ENCODE measurements at regions not wholly inside any gene's neighbourhood (a gene's known extent, or its start where the extent isn't known, plus 50 kb on each side); places are given as distances from the start of the nearest gene placed in this dataset.

DNA sequence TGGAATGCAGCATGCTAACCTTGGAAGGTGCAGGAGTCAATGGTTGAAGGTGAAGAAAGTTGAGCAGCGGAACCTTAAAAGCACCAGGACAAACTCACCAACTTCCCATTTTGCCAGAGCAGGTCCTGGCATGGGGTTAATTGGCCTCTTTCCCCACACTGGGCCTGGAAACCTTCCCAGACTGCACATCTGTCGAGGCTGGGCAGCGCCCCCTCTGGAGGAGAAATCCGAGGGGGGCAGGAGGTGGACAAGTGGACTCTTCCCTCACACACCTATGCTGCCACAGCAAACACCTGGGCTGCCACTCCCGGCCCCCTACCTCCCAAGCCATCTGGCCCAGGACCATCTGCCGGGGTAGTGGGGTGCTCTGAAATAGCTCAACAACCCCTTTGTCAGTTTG is 232.4 kb downstream of the CBLN1 start:
- Mint-ChIP-seq H3K4me1 (ENCODE audit: low read depth) (no peaks in the 10 kb centered on the region), H3K27ac (no peak overlapping the region), H3K27me3 (ENCODE audit: low read depth) (no peaks in the 10 kb centered on the region), H3K9me3 (ENCODE audit: insufficient read depth) (no peaks in the 10 kb centered on the region), H3K36me3 (ENCODE audit: low read depth) (no peaks in the 10 kb centered on the region), H3K4me3 (no peak overlapping the region)
- POLR2A ChIA-PET, result no interaction called here
- DNase-seq (no peak), ATAC-seq (no peak)
- CTCF ChIA-PET, result no interaction called here

DNA sequence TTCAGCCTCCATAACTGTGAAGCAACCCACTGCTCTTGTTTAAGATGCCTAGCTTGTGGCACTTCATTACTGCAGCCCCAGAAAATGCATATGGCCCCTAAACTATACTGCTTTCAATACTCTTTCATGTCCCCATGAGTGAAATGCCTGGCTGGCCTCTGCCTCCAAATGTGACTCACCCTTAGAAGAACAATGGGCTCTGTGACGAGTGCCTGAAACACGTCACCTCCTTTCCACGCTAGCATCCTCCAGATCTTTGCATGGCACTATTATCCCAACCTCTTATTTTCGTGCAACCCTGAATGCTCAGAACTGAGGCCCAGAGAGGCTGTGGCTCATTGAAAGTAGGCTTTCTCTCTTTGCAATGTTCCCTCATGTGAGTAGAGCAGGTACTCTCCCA is 233.1 kb downstream of the CBLN1 start:
- no peak for ATAC-seq
- Mint-ChIP-seq H3K27me3 (ENCODE audit: low read depth) (no peaks in the 10 kb centered on the region), H3K4me1 (ENCODE audit: low read depth) (no peaks in the 10 kb centered on the region), H3K9me3 (ENCODE audit: insufficient read depth) (no peaks in the 10 kb centered on the region), H3K4me3 (no peak overlapping the region), H3K36me3 (ENCODE audit: low read depth) (no peaks in the 10 kb centered on the region), H3K27ac (no peak overlapping the region)
- ChIA-PET POLR2A (no interaction called here), CTCF (no interaction called here)
- no peak for DNase-seq

DNA sequence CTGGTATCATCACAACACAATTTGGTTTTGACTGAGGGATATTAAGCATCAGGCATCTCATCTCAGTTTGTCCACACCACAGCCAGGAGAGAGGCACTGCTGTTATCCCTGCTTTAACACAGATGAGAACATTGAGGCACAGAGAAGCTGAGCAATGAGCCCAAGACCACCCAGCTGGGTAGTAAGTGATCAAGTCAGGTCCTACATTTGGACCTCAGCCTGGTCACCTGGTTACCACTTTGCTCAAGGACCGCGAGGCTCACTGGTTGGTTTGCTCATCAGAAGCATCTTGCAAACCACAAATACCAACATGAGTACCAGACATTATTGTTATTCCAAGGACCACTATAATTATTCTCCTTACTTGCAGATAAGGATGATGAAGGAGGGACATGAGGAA is 245.5 kb downstream of the CBLN1 start:
- Mint-ChIP-seq H3K27ac (no peak overlapping the region), H3K9me3 (ENCODE audit: insufficient read depth) (no peaks in the 10 kb centered on the region), H3K36me3 (ENCODE audit: low read depth) (no peaks in the 10 kb centered on the region), H3K4me1 (ENCODE audit: low read depth) (no peaks in the 10 kb centered on the region), H3K27me3 (ENCODE audit: low read depth) (no peaks in the 10 kb centered on the region), H3K4me3 (no peak overlapping the region)
- no peak for ATAC-seq
- ChIA-PET CTCF (no interaction called here), POLR2A (no interaction called here)
- no peak for DNase-seq

DNA sequence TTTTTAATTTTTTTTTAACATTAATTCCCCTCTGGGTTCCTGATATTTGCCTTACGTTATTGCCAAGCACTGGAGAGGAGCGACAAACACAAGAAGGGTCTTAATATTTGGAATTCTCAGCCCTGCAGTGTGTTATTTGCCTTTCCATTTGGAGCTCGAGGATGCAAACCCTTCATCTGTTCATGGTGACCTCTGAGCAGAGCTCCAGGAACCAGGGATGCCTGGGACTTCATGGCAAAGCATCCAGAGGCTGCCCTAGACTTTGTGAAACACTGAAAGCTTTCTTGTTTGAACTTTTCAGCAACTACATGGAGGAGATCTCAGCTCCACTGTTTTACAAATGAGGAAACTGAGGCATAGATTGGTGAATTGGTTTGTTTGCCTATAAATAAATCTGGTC is 254.2 kb downstream of the CBLN1 start:
- no peaks in the 10 kb centered on the region for H3K36me3 Mint-ChIP-seq (ENCODE audit: low read depth)
- no peak overlapping the region for H3K27ac Mint-ChIP-seq
- DNase-seq (no peak), ATAC-seq (no peak)
- H3K9me3 Mint-ChIP-seq (ENCODE audit: insufficient read depth), result no peaks in the 10 kb centered on the region
- POLR2A ChIA-PET, result no interaction called here
- H3K27me3 Mint-ChIP-seq (ENCODE audit: low read depth), result no peaks in the 10 kb centered on the region
- no peaks in the 10 kb centered on the region for H3K4me1 Mint-ChIP-seq (ENCODE audit: low read depth)
- no peak overlapping the region for H3K4me3 Mint-ChIP-seq
- CTCF ChIA-PET, result no interaction called here

DNA sequence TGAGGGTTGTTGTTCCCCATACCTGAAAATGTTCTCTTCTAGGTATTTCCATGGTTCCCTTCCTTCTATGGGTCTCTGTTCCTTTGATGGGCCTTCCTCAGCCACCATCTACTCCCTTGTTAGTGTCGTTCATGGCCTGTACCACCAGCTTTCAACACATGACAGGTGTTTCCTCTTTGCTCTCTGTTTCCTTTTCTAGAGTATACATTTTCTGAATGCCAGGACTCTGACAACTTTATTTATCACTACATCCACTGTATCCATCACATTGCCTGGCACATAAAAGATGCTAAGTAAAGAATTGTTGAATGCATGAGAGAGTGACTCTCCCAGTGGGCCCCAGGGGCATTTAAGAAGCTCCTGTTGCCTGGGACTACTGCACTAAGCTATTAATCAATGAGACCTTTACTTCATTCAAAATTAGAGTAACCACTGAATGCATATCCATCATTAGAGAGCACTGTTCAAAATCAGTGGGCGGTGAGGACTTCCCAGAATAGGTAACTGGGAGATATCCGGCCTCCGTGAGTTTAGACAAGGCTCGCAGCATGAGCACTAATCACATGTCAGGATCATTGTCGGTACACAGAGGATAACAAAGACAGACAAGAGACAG is 255.0 kb downstream of the CBLN1 start:
- Mint-ChIP-seq H3K27ac (no peak overlapping the region), H3K4me3 (no peak overlapping the region), H3K4me1 (ENCODE audit: low read depth) (no peaks in the 10 kb centered on the region), H3K9me3 (ENCODE audit: insufficient read depth) (no peaks in the 10 kb centered on the region), H3K27me3 (ENCODE audit: low read depth) (no peaks in the 10 kb centered on the region), H3K36me3 (ENCODE audit: low read depth) (no peaks in the 10 kb centered on the region)
- ChIA-PET CTCF (no interaction called here), POLR2A (no interaction called here)
- DNase-seq, result no peak
- ATAC-seq, result no peak

DNA sequence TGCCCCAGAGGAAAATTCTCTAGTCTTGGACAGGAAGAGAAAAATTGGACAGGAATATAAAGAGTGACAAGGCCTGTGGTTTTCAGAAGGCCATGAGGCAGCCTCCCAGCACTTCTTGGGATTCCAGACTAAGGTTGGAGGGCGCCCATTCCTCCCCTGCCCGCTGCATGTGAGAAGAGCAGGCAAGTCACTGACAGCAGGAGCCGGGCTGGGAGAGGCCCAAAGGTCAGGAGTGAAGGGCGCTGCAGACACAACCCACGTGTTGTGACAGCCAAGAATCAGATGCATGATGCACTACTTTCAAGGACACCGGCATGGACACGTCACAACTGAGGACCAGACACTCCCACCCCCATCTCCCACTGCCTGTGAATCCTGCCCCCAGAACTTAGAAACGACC is 256.7 kb downstream of the CBLN1 start:
- POLR2A ChIA-PET, result no interaction called here
- Mint-ChIP-seq H3K36me3 (ENCODE audit: low read depth) (no peaks in the 10 kb centered on the region), H3K27ac (no peak overlapping the region)

DNA sequence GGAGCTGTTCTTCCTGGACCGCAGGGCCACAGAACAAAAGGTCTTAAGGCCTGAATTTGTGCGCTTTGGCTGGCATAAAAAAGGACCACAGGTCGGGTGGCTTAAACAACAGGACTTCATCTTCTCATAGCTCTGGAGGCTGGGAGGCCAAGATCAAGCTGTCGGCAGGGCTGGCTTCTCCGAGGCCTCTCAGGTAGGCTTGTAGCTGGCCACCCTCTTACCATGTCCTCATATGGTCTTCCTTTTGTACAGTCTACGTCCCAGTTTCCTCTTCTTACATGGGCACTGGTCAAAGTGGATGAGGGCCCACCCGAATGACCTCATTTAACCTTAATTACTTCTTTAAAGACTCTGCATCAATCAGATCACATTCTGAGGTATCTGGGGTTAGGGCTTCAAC is 257.6 kb downstream of the CBLN1 start:
- DNase-seq (no peak), ATAC-seq (no peak)
- H3K4me3 Mint-ChIP-seq, result no peak overlapping the region
- H3K9me3 Mint-ChIP-seq (ENCODE audit: insufficient read depth), result no peaks in the 10 kb centered on the region
- H3K27me3 Mint-ChIP-seq (ENCODE audit: low read depth), result no peaks in the 10 kb centered on the region
- H3K27ac Mint-ChIP-seq, result no peak overlapping the region
- ChIA-PET CTCF (no interaction called here), POLR2A (no interaction called here)
- H3K4me1 Mint-ChIP-seq (ENCODE audit: low read depth), result no peaks in the 10 kb centered on the region
- no peaks in the 10 kb centered on the region for H3K36me3 Mint-ChIP-seq (ENCODE audit: low read depth)

More for the DNA sequence above, 256.7 kb downstream of the CBLN1 start:
- no peak for DNase-seq
- no peaks in the 10 kb centered on the region for H3K9me3 Mint-ChIP-seq (ENCODE audit: insufficient read depth)
- no peak for ATAC-seq
- H3K4me1 Mint-ChIP-seq (ENCODE audit: low read depth), result no peaks in the 10 kb centered on the region
- CTCF ChIA-PET, result no interaction called here
- H3K4me3 Mint-ChIP-seq, result no peak overlapping the region
- H3K27me3 Mint-ChIP-seq (ENCODE audit: low read depth), result no peaks in the 10 kb centered on the region

DNA sequence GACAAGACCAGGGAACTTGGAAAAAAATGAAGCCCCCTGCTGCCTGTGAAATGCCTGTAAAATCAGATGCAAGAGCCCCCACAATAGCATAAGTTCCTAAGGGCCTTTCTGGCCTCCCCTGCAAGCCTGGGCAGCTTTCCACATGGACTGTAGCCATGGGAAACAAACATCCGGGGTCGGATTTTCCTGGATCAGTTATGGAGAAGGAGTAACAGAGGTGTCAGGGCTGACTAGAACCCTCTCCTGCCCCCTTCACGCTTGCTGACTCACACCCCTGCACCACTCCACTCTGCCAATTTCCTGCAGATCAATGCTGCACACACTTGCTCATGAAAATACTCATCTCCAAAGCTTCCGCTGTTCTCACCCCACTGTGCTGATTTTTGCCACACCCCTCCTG is 258.6 kb downstream of the CBLN1 start:
- Mint-ChIP-seq H3K9me3 (ENCODE audit: insufficient read depth) (no peaks in the 10 kb centered on the region), H3K4me3 (no peak overlapping the region), H3K27me3 (ENCODE audit: low read depth) (no peaks in the 10 kb centered on the region), H3K27ac (no peak overlapping the region), H3K36me3 (ENCODE audit: low read depth) (no peaks in the 10 kb centered on the region), H3K4me1 (ENCODE audit: low read depth) (no peaks in the 10 kb centered on the region)
- CTCF ChIA-PET, result interaction anchor here (0.6 kb wide), 1 partner anchor 1881 kb away, joined by 3 read pairs; no protein-coding TSS in a partner anchor
- DNase-seq (no peak), ATAC-seq (no peak)
- POLR2A ChIA-PET, result no interaction called here

DNA sequence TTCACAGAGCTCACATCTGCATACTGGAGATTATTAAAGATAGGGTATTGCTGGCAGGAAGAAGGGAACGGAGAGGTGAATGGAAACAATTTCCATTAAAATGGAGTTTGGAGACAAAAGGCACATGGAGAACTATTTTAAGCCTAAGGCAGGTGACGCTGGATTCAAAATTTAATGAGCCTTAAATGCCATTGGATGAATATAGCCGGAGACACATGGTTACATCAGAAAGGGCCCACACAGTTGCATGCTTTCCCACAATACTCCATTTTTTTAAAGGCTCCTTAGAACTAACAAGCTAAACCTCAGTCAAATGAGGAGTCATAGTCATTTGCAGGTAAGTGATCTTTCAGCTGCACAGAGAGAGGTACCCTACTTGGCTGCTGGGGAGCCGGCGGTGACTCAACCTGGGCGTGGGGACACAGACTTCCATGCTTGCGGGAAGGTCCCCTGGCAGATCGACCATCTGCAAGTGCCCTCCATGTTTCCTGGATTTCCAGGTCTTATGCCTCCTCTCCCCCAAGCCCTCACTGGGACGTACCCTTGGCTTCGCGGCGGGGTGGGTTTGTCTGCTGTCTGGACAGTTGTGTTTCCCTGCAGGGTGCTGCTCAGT is 259.2 kb downstream of the CBLN1 start:
- Mint-ChIP-seq H3K4me3 (no peak overlapping the region), H3K27ac (no peak overlapping the region), H3K9me3 (ENCODE audit: insufficient read depth) (no peaks in the 10 kb centered on the region), H3K36me3 (ENCODE audit: low read depth) (no peaks in the 10 kb centered on the region), H3K4me1 (ENCODE audit: low read depth) (no peaks in the 10 kb centered on the region), H3K27me3 (ENCODE audit: low read depth) (no peaks in the 10 kb centered on the region)
- no peak for ATAC-seq
- ChIA-PET POLR2A (no interaction called here), CTCF (interaction anchor here (0.6 kb wide), 1 partner anchor 1882 kb away, joined by 3 read pairs; no protein-coding TSS in a partner anchor)
- no peak for DNase-seq

DNA sequence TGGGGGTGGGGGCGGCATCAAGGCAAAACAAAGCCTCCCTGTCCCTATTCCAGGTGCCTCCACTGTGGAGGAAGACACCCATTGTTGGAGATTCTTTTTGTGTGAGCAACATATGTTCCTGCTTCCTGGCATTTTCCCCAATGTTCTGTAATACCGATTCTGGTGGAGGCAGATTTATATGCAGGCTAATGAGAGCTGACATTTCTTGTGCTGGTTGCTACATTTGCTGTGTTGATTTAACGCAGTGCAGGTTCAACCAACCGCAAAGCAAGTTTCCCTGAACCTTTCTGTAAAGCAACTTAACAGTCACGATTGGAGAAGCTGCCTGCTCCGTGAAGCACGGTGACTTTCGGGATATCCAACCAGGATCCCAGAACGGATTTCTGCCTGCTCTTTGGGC is 260.5 kb downstream of the CBLN1 start:
- Mint-ChIP-seq H3K36me3 (ENCODE audit: low read depth) (no peaks in the 10 kb centered on the region), H3K4me3 (no peak overlapping the region), H3K27me3 (ENCODE audit: low read depth) (no peaks in the 10 kb centered on the region), H3K27ac (no peak overlapping the region), H3K4me1 (ENCODE audit: low read depth) (no peaks in the 10 kb centered on the region), H3K9me3 (ENCODE audit: insufficient read depth) (no peaks in the 10 kb centered on the region)
- ChIA-PET POLR2A (no interaction called here), CTCF (no interaction called here)
- DNase-seq, result no peak
- ATAC-seq, result no peak

DNA sequence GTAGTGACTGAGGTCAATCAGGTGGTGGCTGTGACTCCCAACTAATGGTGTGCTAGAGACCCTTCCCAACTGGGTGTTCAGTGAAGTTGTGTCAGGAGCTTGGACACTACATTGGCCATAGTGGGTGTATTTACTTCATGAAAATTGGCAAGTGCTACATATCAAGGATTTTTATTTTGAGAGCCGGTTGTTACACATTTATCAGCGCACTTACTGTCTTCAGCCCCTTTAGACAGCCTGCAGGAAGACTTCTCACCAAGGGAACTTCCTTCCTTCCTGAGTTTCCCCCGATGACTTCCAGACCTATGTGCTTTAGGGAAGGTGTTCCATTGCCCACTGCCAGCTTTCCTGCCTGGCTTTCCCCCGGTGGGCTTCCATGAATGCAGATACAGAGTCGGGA is 261.2 kb downstream of the CBLN1 start:
- Mint-ChIP-seq H3K27me3 (ENCODE audit: low read depth) (no peaks in the 10 kb centered on the region), H3K9me3 (ENCODE audit: insufficient read depth) (no peaks in the 10 kb centered on the region), H3K4me1 (ENCODE audit: low read depth) (no peaks in the 10 kb centered on the region), H3K4me3 (no peak overlapping the region), H3K27ac (no peak overlapping the region), H3K36me3 (ENCODE audit: low read depth) (no peaks in the 10 kb centered on the region)
- ATAC-seq (no peak), DNase-seq (no peak)
- CTCF ChIA-PET, result no interaction called here
- POLR2A ChIA-PET, result no interaction called here

DNA sequence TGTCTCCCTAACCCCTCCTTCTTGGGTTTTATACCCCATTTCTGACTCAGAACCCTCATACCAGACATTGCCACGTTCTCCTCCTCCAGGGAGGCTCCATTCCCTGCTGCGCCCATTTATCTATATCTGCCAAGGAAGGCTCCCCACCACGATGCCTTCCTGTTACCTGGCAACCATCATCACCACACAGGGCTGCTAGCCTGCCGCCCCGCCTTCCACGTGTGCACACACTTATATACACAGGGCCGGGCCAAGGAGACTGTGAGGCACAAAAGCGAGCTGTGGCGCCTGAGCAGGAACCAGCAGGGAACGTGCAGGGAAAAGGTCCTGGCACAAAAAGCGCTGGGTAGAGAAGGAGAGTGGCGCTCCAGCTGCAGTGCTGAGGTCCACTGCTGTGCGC is 261.8 kb downstream of the CBLN1 start:
- no peaks in the 10 kb centered on the region for H3K27me3 Mint-ChIP-seq (ENCODE audit: low read depth)
- H3K36me3 Mint-ChIP-seq (ENCODE audit: low read depth), result no peaks in the 10 kb centered on the region
- no peaks in the 10 kb centered on the region for H3K4me1 Mint-ChIP-seq (ENCODE audit: low read depth)
- ATAC-seq (no peak), DNase-seq (no peak)
- ChIA-PET CTCF (no interaction called here), POLR2A (no interaction called here)
- H3K4me3 Mint-ChIP-seq, result no peak overlapping the region
- no peak overlapping the region for H3K27ac Mint-ChIP-seq
- H3K9me3 Mint-ChIP-seq (ENCODE audit: insufficient read depth), result no peaks in the 10 kb centered on the region

DNA sequence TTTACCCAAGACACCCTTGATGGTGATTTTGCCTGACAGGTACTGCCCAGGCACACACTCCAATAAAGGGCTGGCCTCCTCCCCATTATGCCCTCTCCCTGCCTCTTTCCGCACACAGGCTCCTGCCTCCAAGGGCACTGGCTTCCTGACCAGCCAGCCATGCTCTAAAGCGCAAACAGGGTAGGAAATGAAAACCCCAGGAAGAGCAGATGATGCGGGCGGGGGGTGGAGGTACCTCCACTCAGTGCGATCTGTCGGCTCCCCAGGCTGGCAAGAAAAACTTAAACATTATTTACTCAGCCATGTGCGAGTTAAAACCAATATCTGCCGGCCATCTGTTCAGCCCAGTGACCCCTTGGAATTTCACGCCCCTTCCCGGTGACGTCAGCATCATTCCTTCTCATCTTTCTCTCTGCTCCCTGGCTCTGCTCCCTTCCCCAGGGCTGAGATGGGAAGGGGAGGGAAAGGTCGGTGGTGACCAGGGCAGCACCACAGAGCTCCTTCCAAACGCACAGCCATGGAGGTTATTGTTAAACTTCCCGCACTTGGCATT is 262.5 kb downstream of the CBLN1 start:
- no peaks in the 10 kb centered on the region for H3K4me1 Mint-ChIP-seq (ENCODE audit: low read depth)
- ChIA-PET CTCF (no interaction called here), POLR2A (no interaction called here)
- no peaks in the 10 kb centered on the region for H3K9me3 Mint-ChIP-seq (ENCODE audit: insufficient read depth)
- no peak overlapping the region for H3K27ac Mint-ChIP-seq
- no peak overlapping the region for H3K4me3 Mint-ChIP-seq
- no peak for ATAC-seq
- no peak for DNase-seq
- H3K27me3 Mint-ChIP-seq (ENCODE audit: low read depth), result no peaks in the 10 kb centered on the region
- H3K36me3 Mint-ChIP-seq (ENCODE audit: low read depth), result no peaks in the 10 kb centered on the region

Data from activated CD8-positive, alpha-beta T cell treated with anti-CD3 and anti-CD28 coated beads, Interleukin-2, amount 10 ng/mL, durations not matched to agents 7 days and 5 days (primary cell).